Tibial nerve (tissue), 3 donors: ENCODE measurements at regions not wholly inside any gene's neighbourhood (a gene's known extent, or its start where the extent isn't known, plus 50 kb on each side); places are given as distances from the start of the nearest gene placed in this dataset.

ENCODE experiments used
- CTCF ChIP-seq, 5 experiments: fragments of 200-600 bp in 3 of 5; fragments of 450-650 bp in 2 of 5; sonication (generic) in 3 of 5; IDR thresholded peaks; one replicate each; pipeline ENCODE4 v1.5.1; 2016 to 2019; ENCODE audit warnings: antibody characterized with exemption in 5 of 5, mild to moderate bottlenecking in 3 of 5, moderate library complexity in 2 of 5
- POLR2A ChIP-seq, 2 donors: fragments of 450-650 bp; IDR thresholded peaks; one replicate each; pipeline ENCODE4 v1.6.1; 2017; ENCODE audit warnings: antibody characterized with exemption in 2 of 2, mild to moderate bottlenecking in 2 of 2, moderate library complexity in 2 of 2

GRCh38 chr5:103487822-103488493, 74.6 kb downstream of the NUDT12 start:
- no peak for TF ChIP-seq POLR2A (IDR thresholded peaks at IDR 0.05)
- no peak for TF ChIP-seq CTCF (IDR thresholded peaks at IDR 0.05)
